Neuronal stem cell (in vitro differentiated cells): ENCODE measurements at regions not wholly inside any gene's neighbourhood (a gene's known extent, or its start where the extent isn't known, plus 50 kb on each side); places are given as distances from the start of the nearest gene placed in this dataset.
"Not testable (repeated sequence)": the region's sequence is repeated elsewhere in the genome, so short reads cannot be mapped to it uniquely, and the experiment has no call there.

ENCODE experiments used
- DNase-seq: peaks from one replicate; pipeline ENCODE4 v3.0.0-alpha.2; 2013; ENCODE audit warnings: low spot score
- H2AFZ ChIP-seq: one replicate; pipeline ENCODE4 v1.6.1; 2013; ENCODE audit warnings: mild to moderate bottlenecking, low read length, inconsistent platforms
- H2AK5ac ChIP-seq: 2 replicates; pipeline ENCODE4 v1.6.1; 2013; ENCODE audit warnings: low read depth, mild to moderate bottlenecking, inconsistent platforms, low read length, moderate library complexity, mixed read lengths
- H2BK120ac ChIP-seq: 2 replicates; pipeline ENCODE4 v1.6.1; 2013; ENCODE audit warnings: low read depth, mild to moderate bottlenecking, inconsistent platforms, low read length, moderate library complexity, mixed read lengths
- H2BK12ac ChIP-seq: one replicate; pipeline ENCODE4 v1.6.1; 2013; ENCODE audit warnings: low read length, inconsistent platforms
- H2BK15ac ChIP-seq: 2 replicates; pipeline ENCODE4 v1.6.1; 2013; ENCODE audit warnings: mild to moderate bottlenecking, low read length, inconsistent platforms, mixed read lengths
- H2BK5ac ChIP-seq: one replicate; pipeline ENCODE4 v1.6.1; 2013; ENCODE audit warnings: inconsistent platforms, mild to moderate bottlenecking, low read length, moderate library complexity
- H3K14ac ChIP-seq: one replicate; pipeline ENCODE4 v1.6.1; 2013; ENCODE audit warnings: low read length, inconsistent platforms
- H3K18ac ChIP-seq: 2 replicates; pipeline ENCODE4 v1.6.1; 2013; ENCODE audit warnings: low read length, inconsistent platforms
- H3K23ac ChIP-seq: 2 replicates; pipeline ENCODE4 v1.6.1; 2013; ENCODE audit warnings: low read depth, mild to moderate bottlenecking, mixed read lengths, low read length, inconsistent platforms; ENCODE audit not compliant: poor library complexity
- H3K27ac ChIP-seq: replicated peaks from 3 replicates; pipeline ENCODE4 v1.5.1; 2013; ENCODE audit warnings: low read length, inconsistent platforms
- H3K27me3 ChIP-seq, 3 experiments: 2 replicates each; pipeline ENCODE4 v1.6.1; 2013; ENCODE audit warnings: low read length in 3 of 3, mild to moderate bottlenecking in 2 of 3, inconsistent platforms in 1 of 3, low read depth in 1 of 3, mixed read lengths in 1 of 3, moderate library complexity in 1 of 3; ENCODE audit not compliant: control insufficient read depth in 3 of 3, insufficient read depth in 3 of 3
- H3K36me3 ChIP-seq, 2 donors: replicated peaks in 1 of 2; 2 replicates each; pipeline ENCODE4 v1.6.1; 2013; ENCODE audit warnings: low read length in 2 of 2; ENCODE audit not compliant: control insufficient read depth in 2 of 2, insufficient read depth in 2 of 2
- H3K4ac ChIP-seq: 2 replicates; pipeline ENCODE4 v1.6.1; 2013; ENCODE audit warnings: inconsistent platforms, mild to moderate bottlenecking, low read length, moderate library complexity
- H3K4me1 ChIP-seq, 2 donors: 1 replicate in 1 of 2; 2 replicates in 1 of 2; pipeline ENCODE4 v1.6.1; 2013; ENCODE audit warnings: low read length in 2 of 2, low read depth in 1 of 2; ENCODE audit not compliant: control insufficient read depth in 2 of 2, insufficient read depth in 1 of 2
- H3K4me2 ChIP-seq: one replicate; pipeline ENCODE4 v1.6.1; 2013; ENCODE audit warnings: mild to moderate bottlenecking, low read length, inconsistent platforms; ENCODE audit not compliant: insufficient read depth, poor library complexity, severe bottlenecking
- H3K4me3 ChIP-seq, 2 donors: 2 replicates each; pipeline ENCODE4 v1.5.1; 2013; ENCODE audit warnings: low read length in 2 of 2, mild to moderate bottlenecking in 2 of 2, inconsistent platforms in 1 of 2, moderate library complexity in 1 of 2
- H3K79me1 ChIP-seq: one replicate; pipeline ENCODE4 v1.6.1; 2013; ENCODE audit warnings: low read depth, mild to moderate bottlenecking, inconsistent platforms, low read length, moderate library complexity
- H3K9ac ChIP-seq: one replicate; pipeline ENCODE4 v1.6.1; 2013; ENCODE audit warnings: mild to moderate bottlenecking, low read depth, low read length, inconsistent platforms; ENCODE audit not compliant: poor library complexity
- H3K9me3 ChIP-seq, 2 donors: replicated peaks in 1 of 2; 2 replicates each; pipeline versions ENCODE3 to v1.6.1; 2013; ENCODE audit warnings: low read length in 2 of 2, mild to moderate bottlenecking in 2 of 2, inconsistent platforms in 1 of 2, low read depth in 1 of 2, mixed read lengths in 1 of 2, moderate library complexity in 1 of 2; ENCODE audit not compliant: control insufficient read depth in 2 of 2, insufficient read depth in 1 of 2
- H4K8ac ChIP-seq: one replicate; pipeline ENCODE4 v1.6.1; 2013; ENCODE audit warnings: low read depth, mild to moderate bottlenecking, inconsistent platforms, low read length, moderate library complexity
- H4K91ac ChIP-seq: one replicate; pipeline ENCODE4 v1.6.1; 2013; ENCODE audit warnings: low read length, low read depth, mild to moderate bottlenecking, inconsistent platforms; ENCODE audit not compliant: poor library complexity
- WGBS, 2 donors: extraction: QIAGEN DNeasy Blood & Tissue Kit; methylation state at CpG; one replicate each; pipeline ENCODE4 v1.1.7; 2013; ENCODE audit warnings: missing lambda C conversion rate in 2 of 2, mixed read lengths in 1 of 2; ENCODE audit not compliant: insufficient read length in 2 of 2, insufficient replicate concordance in 1 of 2; ENCODE audit errors: extremely low coverage in 2 of 2; 5-methylcytosine and 5-hydroxymethylcytosine counted together

GRCh38 chr11:39569789-39570188, 1889.7 kb downstream of the LRRC4C start:
- Histone ChIP-seq H2BK5ac (no peak overlapping the region), H3K9ac (no peak overlapping the region), H2BK12ac (no peak overlapping the region), H2AFZ (peak overlapping the region; percentile 17), H3K9me3 (no peaks in the 10 kb centered on the region), H3K4me2 (no peak overlapping the region), H3K14ac (no peak overlapping the region), H3K4me1 (no peaks in the 10 kb centered on the region), H3K79me1 (no peaks in the 10 kb centered on the region), H2BK15ac (no peak overlapping the region), H4K91ac (no peak overlapping the region), H3K18ac (no peak overlapping the region), H3K4me3 (no peak overlapping the region), H3K23ac (no peak overlapping the region), H2BK120ac (no peak overlapping the region), H3K27me3 (no peaks in the 10 kb centered on the region), H2AK5ac (no peak overlapping the region), H4K8ac (no peak overlapping the region), H3K27ac (no peak overlapping the region), H3K4ac (no peak overlapping the region), H3K36me3 (no peaks in the 10 kb centered on the region)
- WGBS, 2 donors: no CpG with 5 or more reads among the region's 2 CpGs
- no peak for DNase-seq

DNA sequence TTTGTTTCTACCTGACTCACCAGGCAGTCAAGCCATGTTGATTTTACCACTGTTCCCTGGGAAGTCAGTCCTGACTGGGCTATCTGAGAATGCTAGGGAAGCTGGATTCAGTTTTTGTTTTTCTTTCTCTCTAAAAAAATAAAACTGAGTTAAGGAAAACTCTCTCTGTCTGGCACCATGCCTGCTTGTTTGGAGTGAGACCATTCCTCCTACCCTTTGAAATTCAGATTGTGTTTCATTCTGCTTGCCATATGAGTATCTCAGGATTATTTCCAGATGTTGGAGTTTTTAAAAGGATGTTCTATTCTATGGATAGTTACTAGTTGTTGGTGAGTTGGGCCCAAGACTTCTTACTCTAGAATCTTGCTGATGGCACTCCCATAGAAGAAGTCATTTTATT, 1917.0 kb downstream of the LRRC4C start:
- Histone ChIP-seq H3K9me3 (no peaks in the 10 kb centered on the region), H3K27me3 (no peaks in the 10 kb centered on the region), H3K79me1 (no peaks in the 10 kb centered on the region), H3K18ac (no peak overlapping the region), H2BK15ac (no peak overlapping the region), H3K4me2 (no peak overlapping the region), H2BK12ac (no peak overlapping the region), H3K27ac (no peak overlapping the region), H3K23ac (no peak overlapping the region), H3K36me3 (no peaks in the 10 kb centered on the region), H3K4ac (no peak overlapping the region), H3K4me1 (peaks cover 0 to 3% of the 10 kb centered on the region in 2 donors), H2BK120ac (no peak overlapping the region), H4K91ac (no peak overlapping the region), H4K8ac (no peak overlapping the region), H3K14ac (no peak overlapping the region), H3K9ac (no peak overlapping the region), H2AFZ (no peak overlapping the region), H2AK5ac (no peak overlapping the region), H3K4me3 (no peak overlapping the region), H2BK5ac (no peak overlapping the region)
- DNase-seq: no peak

DNA sequence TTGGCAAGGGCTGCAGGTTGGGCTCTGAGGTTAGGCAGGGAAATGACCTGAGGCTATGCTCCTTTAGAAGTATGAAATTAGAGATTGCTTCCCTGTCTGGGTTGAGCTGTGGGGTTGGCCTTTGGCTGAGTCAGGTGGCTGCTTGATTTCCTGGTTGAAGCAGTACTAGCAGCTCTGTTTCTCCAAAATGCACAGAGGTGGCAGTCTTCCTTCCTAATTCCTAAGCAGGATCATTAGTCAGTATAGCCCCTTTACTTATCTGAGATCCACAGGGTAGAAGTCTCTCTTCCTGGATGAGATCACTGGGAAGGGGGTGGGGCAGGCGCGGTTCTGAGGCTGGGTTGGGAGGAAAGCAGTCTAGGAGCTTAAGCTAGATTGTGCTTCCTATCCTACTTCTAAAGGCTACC, 1917.5 kb downstream of the LRRC4C start:
- H3K4ac ChIP-seq: no peak overlapping the region
- no peak overlapping the region for H3K14ac ChIP-seq
- H4K8ac ChIP-seq: no peak overlapping the region
- no peak overlapping the region for H3K27ac ChIP-seq
- H2BK12ac ChIP-seq: no peak overlapping the region
- no peak overlapping the region for H3K18ac ChIP-seq
- no peak overlapping the region for H4K91ac ChIP-seq
- no peak overlapping the region for H3K4me3 ChIP-seq
- H3K4me1 ChIP-seq: peaks cover 0 to 3% of the 10 kb centered on the region in 2 donors
- H3K23ac ChIP-seq: no peak overlapping the region
- H2BK15ac ChIP-seq: no peak overlapping the region
- no peak for DNase-seq
- no peak overlapping the region for H3K9ac ChIP-seq
- no peak overlapping the region for H2BK120ac ChIP-seq
- no peaks in the 10 kb centered on the region for H3K36me3 ChIP-seq
- WGBS, 2 donors: no CpG with 5 or more reads among the region's 2 CpGs
- H2AK5ac ChIP-seq: no peak overlapping the region
- no peak overlapping the region for H2BK5ac ChIP-seq
- no peaks in the 10 kb centered on the region for H3K27me3 ChIP-seq
- no peaks in the 10 kb centered on the region for H3K79me1 ChIP-seq
- peak overlapping the region; percentile 10 for H2AFZ ChIP-seq
- H3K4me2 ChIP-seq: no peak overlapping the region
- no peaks in the 10 kb centered on the region for H3K9me3 ChIP-seq

DNA sequence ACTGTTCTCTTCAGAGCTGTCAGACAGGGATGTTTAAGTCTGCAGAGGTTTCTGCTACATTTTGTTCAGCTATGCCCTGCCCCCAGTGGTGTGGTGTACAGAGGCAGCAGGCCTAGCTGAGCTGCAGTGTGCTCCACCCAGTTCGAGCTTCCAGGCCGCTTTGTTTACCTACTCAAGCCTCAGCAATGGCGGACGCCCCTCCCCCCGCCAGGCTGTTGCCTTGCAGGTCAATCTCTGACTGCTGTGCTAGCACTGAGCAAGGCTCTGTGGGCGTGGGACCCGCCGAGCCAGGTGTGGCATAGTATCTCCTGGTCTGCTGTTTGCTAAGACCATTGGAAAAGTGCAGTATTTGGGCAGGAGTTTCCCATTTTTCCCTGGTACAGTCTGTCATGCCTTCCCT, 1923.1 kb downstream of the LRRC4C start:
- H3K4ac ChIP-seq: not testable (repeated sequence)

More for the DNA sequence above, 1923.1 kb downstream of the LRRC4C start:
- H3K79me1 ChIP-seq, H3K23ac ChIP-seq, H3K27ac ChIP-seq, H4K91ac ChIP-seq, H2AK5ac ChIP-seq, H3K4me1 ChIP-seq, H3K36me3 ChIP-seq, H3K9ac ChIP-seq, H3K14ac ChIP-seq, H3K4me2 ChIP-seq, H2BK5ac ChIP-seq, H2BK120ac ChIP-seq, H3K18ac ChIP-seq, H3K9me3 ChIP-seq, H4K8ac ChIP-seq, H2BK12ac ChIP-seq, DNase-seq, H3K4me3 ChIP-seq, H2BK15ac ChIP-seq, H3K27me3 ChIP-seq: not testable (repeated sequence)
- no CpG with 5 or more reads among the region's 8 CpGs for WGBS, 2 donors
- H2AFZ ChIP-seq: peak overlapping the region; percentile 35
